GM12892 (cell line): ENCODE measurements at regions not wholly inside any gene's neighbourhood (a gene's known extent, or its start where the extent isn't known, plus 50 kb on each side); places are given as distances from the start of the nearest gene placed in this dataset.
"Not testable (repeated sequence)": the region's sequence is repeated elsewhere in the genome, so short reads cannot be mapped to it uniquely, and the experiment has no call there.

Experiments used
- DNase-seq: peaks from one replicate; pipeline ENCODE4 v3.0.0; 2011; ENCODE audit not compliant: insufficient read length
- FAIRE-seq: peaks from 2 replicates; lab custom pipeline; 2011; peaks lifted over from hg19 to GRCh38; lab: Jason Lieb, UNC

GRCh38 chr22:38375784-38376183, 58.6 kb upstream of the CSNK1E start:
- DNase-seq, FAIRE-seq: not testable (repeated sequence)

- FAIRE-seq, DNase-seq: not testable (repeated sequence)
Measured at GRCh38 chr22:38375005-38375404, 57.8 kb upstream of the CSNK1E start.

- not testable (repeated sequence) for FAIRE-seq, DNase-seq
Measured at GRCh38 chr22:38374433-38374831, 57.2 kb upstream of the CSNK1E start.

GRCh38 chr22:38373783-38374432, 56.7 kb upstream of the CSNK1E start:
- FAIRE-seq, result peak; percentile 30
- DNase-seq, result not testable (repeated sequence)

- FAIRE-seq, DNase-seq: not testable (repeated sequence)
Measured at GRCh38 chr22:38372665-38373064, 55.4 kb upstream of the CSNK1E start.

GRCh38 chr22:38370490-38370889, 53.3 kb upstream of the CSNK1E start:
- not testable (repeated sequence) for FAIRE-seq, DNase-seq

GRCh38 chr22:38369132-38369531, 51.9 kb upstream of the CSNK1E start:
- not testable (repeated sequence) for FAIRE-seq, DNase-seq
